ACC112 (cell line): ENCODE measurements at regions not wholly inside any gene's neighbourhood (a gene's known extent, or its start where the extent isn't known, plus 50 kb on each side); places are given as distances from the start of the nearest gene placed in this dataset.

Experiments
- H2AFZ ChIP-seq: fragments of 200-600 bp; sonication (generic); one replicate; pipeline ENCODE4 v1.6.0; 2017; ENCODE audit warnings: antibody characterized with exemption, low read length; ENCODE audit not compliant: unreplicated experiment
- H3K27ac ChIP-seq: fragments of 200-600 bp; sonication (generic); 2 replicates; pipeline ENCODE4 v1.5.1; 2014; ENCODE audit warnings: low read depth, mild to moderate bottlenecking, antibody characterized with exemption, low read length, moderate library complexity
- H3K27me3 ChIP-seq: fragments of 200-600 bp; sonication (generic); 2 replicates; pipeline ENCODE4 v1.6.1; 2014; ENCODE audit warnings: mild to moderate bottlenecking, antibody characterized with exemption, low read length, moderate library complexity, mixed read lengths; ENCODE audit not compliant: insufficient read depth
- H3K36me3 ChIP-seq: fragments of 200-600 bp; sonication (generic); 2 replicates; pipeline ENCODE4 v1.6.1; 2016; ENCODE audit warnings: mild to moderate bottlenecking, antibody characterized with exemption, low read length, moderate library complexity, mixed read lengths; ENCODE audit not compliant: insufficient read depth
- H3K4me1 ChIP-seq: fragments of 200-600 bp; sonication (generic); one replicate; pipeline ENCODE4 v1.6.1; 2016; ENCODE audit warnings: low read length, mixed read lengths; ENCODE audit not compliant: insufficient read depth, unreplicated experiment, control insufficient read depth
- H3K4me3 ChIP-seq: fragments of 200-600 bp; sonication (generic); 2 replicates; pipeline ENCODE4 v1.5.1; 2014; ENCODE audit warnings: mild to moderate bottlenecking, low read depth, low read length
- H3K79me2 ChIP-seq: fragments of 200-600 bp; sonication (generic); one replicate; pipeline ENCODE4 v1.6.0; 2016; ENCODE audit warnings: low read length; ENCODE audit not compliant: control insufficient read depth, unreplicated experiment, insufficient read depth

DNA sequence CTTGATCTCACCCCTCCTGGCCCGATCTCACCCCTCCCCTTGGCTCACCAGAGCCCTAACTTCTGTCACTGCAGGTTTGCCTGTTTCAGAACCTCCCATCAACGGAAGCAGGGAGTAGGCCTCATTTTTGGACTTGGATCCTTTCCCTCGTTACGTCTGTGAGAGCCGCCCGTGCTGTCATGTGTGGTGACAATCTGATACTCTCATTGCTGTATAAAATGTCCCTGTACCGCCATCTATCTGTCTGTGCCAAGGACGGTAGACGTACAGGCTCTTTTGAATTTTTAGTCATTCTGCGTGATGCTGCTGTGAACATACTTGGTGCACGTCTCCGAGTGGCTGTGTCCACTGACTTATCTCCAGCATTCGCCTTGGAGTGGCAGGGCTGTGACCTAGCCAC is 1163.1 kb downstream of the BRD1 start:
- Histone ChIP-seq H3K4me3 (no peak overlapping the region), H3K79me2 (no peaks in the 10 kb centered on the region), H3K36me3 (no peaks in the 10 kb centered on the region), H3K4me1 (no peaks in the 10 kb centered on the region), H2AFZ (no peak overlapping the region), H3K27ac (no peak overlapping the region), H3K27me3 (no peaks in the 10 kb centered on the region)

DNA sequence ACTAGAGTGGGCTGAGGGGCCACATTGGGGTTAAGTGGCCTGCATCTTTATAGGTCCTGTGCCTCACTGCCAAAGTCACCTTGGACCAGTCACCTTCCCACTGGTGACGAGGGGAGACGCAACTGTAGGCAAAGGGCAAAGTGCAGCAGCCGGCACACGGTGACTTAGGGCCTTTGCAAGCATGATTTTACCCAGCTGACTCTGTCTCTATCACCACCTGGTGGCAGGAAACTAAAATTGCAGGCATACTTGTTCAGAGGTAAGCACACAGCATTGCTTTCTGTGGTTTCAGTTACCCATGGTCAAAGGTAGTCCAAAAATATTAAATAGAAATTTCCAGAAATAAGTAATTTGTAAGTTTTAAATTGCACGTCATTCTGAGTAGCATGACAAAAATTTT is 1164.4 kb downstream of the BRD1 start:
- Histone ChIP-seq H3K27ac (no peak overlapping the region), H3K4me3 (no peak overlapping the region), H3K79me2 (no peaks in the 10 kb centered on the region), H3K27me3 (no peaks in the 10 kb centered on the region), H3K36me3 (no peaks in the 10 kb centered on the region), H2AFZ (no peak overlapping the region), H3K4me1 (no peaks in the 10 kb centered on the region)

DNA sequence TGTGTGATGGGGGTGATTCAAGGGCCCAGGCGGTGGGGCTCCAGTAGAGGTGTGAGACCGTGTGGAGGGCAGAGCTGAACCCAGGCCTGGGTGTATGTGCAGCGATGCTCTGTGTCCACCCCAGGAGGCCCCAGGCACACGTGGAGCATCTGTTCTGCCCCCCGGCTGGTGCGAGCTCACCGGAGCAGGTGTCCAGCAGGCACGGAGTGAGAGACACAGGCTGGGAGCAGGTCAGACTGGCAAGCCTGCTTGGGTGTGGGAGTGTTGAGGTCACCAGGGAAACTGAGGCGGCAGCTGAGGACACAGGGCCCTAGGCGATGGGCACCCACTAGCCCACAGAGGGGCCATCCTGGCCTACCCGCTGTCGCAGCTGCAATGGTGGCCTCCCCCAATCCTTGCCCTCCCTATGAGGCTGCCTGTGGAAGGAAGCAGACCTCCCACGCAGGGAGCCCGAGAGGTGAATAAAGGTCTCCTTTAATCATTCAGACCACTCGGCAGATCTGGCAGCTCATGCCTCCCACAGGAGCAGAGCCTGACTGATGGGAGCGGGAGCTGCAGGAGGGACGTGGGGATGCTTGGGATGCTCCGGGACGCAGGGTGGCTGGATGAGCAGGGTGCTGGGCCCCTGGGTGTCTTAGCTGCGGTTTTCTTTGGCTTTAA is 1165.1 kb downstream of the BRD1 start:
- H3K36me3 ChIP-seq = no peaks in the 10 kb centered on the region
- H3K27ac ChIP-seq = no peak overlapping the region
- no peak overlapping the region for H2AFZ ChIP-seq
- no peaks in the 10 kb centered on the region for H3K27me3 ChIP-seq
- H3K4me1 ChIP-seq = no peaks in the 10 kb centered on the region
- H3K4me3 ChIP-seq = no peak overlapping the region
- no peaks in the 10 kb centered on the region for H3K79me2 ChIP-seq

DNA sequence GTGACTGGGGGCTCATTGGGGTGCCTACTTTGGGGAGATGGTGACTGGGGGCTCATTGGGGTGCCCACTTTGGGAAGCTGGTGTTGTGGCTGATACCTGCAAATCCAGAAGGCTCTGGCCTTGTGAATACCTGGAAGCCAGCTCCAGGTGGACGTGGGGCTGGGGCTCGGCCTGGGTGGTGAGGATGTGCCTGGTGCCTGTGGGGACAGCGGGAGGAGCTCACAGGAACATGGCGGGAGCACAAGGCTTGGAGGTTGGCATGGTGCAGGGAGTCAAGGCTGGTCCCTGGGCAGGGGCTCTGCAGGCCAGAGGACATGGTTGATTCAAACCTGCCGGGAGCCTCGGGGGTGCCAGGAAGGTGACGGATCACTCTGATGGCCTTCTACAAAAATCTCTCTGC is 1165.7 kb downstream of the BRD1 start:
- H3K27ac ChIP-seq = no peak overlapping the region
- no peak overlapping the region for H3K4me3 ChIP-seq
- H3K27me3 ChIP-seq = no peaks in the 10 kb centered on the region
- no peaks in the 10 kb centered on the region for H3K4me1 ChIP-seq
- H3K79me2 ChIP-seq = no peaks in the 10 kb centered on the region
- H2AFZ ChIP-seq = no peak overlapping the region
- H3K36me3 ChIP-seq = no peaks in the 10 kb centered on the region

DNA sequence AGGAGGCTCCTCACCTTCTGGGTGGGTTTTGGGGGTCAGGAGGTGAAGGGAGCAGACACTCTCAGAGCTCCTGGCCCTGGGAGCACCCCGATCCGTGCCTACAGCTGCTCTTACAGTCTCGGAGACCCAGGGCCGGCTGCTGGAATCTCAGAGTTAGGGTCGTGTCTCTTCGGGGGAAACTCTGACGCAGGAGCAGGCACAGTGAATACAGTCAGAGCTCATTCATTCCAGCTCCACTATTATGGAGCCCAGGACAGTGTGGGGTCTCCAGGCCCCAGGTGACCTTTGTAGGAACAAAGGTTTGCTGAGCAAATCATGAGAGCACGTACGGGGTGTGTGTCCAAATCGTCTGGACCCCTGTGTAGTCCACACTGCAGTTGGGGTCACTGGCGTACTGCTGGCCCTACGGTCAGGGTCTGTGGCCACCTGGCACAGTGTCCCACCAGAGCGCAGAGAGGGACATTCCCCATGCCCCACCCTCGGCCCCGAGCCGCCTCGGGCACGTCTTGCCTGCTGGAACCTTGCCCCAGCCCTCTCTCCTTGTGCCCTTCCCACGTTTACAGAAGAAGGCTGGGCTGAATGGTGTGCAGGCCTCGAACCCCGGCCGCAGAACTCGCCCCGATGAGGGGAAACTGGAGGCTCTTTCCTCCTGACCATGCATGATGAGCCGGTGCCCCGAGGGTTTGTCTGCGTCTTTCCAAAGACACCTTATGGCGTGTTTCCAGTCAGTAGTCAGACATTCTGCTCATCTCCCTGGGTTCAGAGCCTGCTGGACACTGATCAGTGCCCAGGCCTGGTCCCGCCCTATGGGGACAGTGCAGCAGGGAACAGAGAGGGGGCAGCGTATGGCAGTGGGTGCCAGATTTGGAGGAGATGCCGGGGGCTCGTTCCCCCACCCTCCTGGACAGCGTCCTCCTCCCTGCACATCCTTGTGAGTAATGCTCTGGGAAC is 1166.6 kb downstream of the BRD1 start:
- Histone ChIP-seq H3K79me2 (no peaks in the 10 kb centered on the region), H3K27ac (no peak overlapping the region), H3K4me3 (no peak overlapping the region), H2AFZ (no peak overlapping the region), H3K4me1 (no peaks in the 10 kb centered on the region), H3K27me3 (no peaks in the 10 kb centered on the region), H3K36me3 (no peaks in the 10 kb centered on the region)

DNA sequence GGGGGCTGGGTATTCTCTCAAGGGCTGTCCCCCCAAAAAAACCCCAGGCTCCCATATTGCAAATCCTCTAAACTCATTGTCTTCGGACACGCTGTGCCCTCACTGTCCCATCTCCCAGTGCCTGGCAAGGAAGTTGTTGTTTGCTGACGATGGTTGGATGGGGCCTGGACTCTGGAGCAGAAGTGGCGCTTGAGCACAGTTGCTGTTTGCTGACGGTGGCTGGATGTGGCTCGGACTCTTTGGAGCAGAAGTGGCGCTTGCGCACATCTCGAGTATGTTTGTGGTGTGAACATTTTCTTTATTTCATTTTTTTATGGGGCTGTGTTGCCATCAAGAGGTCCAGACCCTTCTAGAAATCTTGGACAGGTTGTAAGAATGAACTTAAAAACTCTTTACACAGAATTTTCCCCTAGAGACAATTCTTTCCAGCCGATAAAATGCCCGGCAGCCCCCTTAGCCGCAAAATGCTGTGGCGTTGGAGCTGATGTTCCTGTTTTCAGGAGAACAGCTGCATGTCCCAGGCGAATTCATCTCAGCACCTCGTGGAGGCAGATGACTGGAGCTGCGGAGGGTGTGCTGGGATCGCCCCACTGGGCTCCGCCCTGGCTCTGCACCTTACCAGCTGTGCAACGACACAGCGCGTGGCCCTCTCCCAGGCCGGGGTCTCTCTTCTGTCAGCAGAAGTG is 1167.4 kb downstream of the BRD1 start:
- Histone ChIP-seq H3K27me3 (no peaks in the 10 kb centered on the region), H3K79me2 (no peaks in the 10 kb centered on the region), H3K27ac (no peak overlapping the region)

DNA sequence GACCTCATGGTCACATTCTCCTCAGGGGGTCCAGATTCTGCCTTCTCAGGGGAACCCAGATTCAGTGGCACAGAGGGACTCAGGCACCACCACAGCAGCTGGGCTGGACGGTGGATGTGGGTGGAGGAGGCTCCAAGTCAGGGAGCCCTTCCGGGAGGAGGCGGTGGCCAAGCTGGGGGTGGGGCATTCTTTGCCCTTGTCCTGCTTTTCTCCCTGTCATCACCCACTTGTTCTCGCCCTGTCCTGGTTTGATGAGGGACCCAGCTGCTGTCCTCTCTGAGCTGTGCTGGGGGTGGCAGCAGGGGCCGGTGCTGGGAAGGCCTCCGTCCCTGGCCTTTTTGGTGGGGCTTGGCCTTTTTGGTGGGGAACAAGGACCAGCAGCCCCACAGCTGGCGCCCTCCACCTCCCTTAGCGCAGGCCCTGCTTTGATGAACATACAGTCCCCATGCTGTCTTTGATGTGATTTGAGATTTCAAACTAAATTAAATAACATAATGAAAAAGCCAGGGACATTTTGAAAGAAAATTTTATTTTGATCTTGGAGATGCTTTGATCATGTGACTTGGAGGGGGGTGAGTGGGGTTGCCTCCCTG is 1168.2 kb downstream of the BRD1 start:
- Histone ChIP-seq H3K4me3 (no peak overlapping the region), H3K4me1 (no peaks in the 10 kb centered on the region), H2AFZ (no peak overlapping the region), H3K27ac (no peak overlapping the region), H3K27me3 (no peaks in the 10 kb centered on the region), H3K79me2 (no peaks in the 10 kb centered on the region), H3K36me3 (no peaks in the 10 kb centered on the region)

More for the DNA sequence above, 1167.4 kb downstream of the BRD1 start:
- Histone ChIP-seq H3K4me3 (no peak overlapping the region), H3K4me1 (no peaks in the 10 kb centered on the region), H2AFZ (no peak overlapping the region), H3K36me3 (no peaks in the 10 kb centered on the region)

DNA sequence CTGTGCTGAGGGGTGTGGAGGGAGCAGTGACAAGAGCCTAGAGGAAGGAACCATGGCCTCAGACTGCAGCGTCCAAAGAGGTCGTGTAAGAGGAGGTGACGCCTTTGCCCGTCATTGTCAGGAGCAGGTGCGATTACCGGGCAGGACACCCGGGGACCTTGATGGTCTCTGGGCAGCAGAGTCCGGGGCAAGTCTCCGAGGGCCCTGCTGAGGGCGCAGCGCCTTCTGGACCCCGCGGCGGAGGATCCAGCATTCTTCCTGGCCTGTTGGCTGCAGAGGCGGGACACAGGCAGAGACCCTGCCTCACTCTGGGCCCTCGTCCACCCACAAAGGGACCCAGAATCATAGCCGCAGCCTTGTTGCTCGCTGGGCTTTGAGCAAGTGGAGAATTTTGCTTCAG is 1168.8 kb downstream of the BRD1 start:
- no peak overlapping the region for H3K4me3 ChIP-seq
- no peaks in the 10 kb centered on the region for H3K4me1 ChIP-seq
- no peak overlapping the region for H3K27ac ChIP-seq
- H3K36me3 ChIP-seq = no peaks in the 10 kb centered on the region
- H2AFZ ChIP-seq = no peak overlapping the region
- H3K27me3 ChIP-seq = no peaks in the 10 kb centered on the region
- H3K79me2 ChIP-seq = no peaks in the 10 kb centered on the region

DNA sequence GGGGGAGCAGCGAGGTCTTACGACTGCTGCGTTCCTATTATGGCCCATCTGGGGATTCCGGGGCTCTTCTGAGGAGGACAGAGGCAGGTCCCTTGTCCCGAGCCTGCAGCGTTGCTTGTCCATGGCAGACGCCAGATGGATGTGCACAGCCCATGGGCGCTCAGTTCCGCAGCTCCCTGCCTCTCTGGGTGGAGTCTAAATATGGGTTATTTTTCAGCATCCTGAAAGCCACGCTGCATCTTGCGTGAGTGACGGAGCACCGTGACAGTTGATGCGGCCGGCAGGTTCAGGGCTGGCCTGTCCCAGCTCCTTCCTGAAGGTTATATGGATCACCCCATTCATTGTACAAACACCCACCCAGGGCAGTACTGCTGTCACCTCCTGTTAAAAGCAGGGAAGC is 1169.4 kb downstream of the BRD1 start:
- no peak overlapping the region for H2AFZ ChIP-seq
- no peaks in the 10 kb centered on the region for H3K36me3 ChIP-seq
- H3K27ac ChIP-seq = no peak overlapping the region
- no peaks in the 10 kb centered on the region for H3K79me2 ChIP-seq
- no peaks in the 10 kb centered on the region for H3K4me1 ChIP-seq
- H3K4me3 ChIP-seq = no peak overlapping the region
- H3K27me3 ChIP-seq = no peaks in the 10 kb centered on the region

DNA sequence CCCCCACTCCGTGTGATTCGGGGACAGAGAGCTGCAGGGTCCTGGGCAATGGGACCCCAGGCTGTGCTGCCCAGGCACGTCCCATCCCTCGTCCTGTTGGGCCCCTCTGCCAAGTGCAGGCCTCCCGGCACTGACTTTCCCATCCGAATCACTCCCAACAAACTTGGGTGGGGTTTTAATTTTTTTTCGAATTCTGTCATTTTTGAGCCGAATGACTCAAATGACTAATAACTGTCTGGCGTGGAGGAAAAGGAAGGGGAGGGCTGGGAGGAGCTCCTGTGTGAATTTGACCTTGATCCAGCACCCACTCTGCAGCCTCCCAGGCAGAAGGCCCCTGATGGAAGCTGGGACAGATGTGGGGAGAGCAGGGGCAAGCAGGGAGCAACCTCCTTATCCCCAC is 1173.2 kb downstream of the BRD1 start:
- Histone ChIP-seq H3K4me3 (no peak overlapping the region), H3K4me1 (no peaks in the 10 kb centered on the region), H3K79me2 (no peaks in the 10 kb centered on the region), H2AFZ (no peak overlapping the region), H3K27me3 (no peaks in the 10 kb centered on the region), H3K36me3 (no peaks in the 10 kb centered on the region), H3K27ac (no peak overlapping the region)
